NB4 (cell line): ENCODE measurements at regions not wholly inside any gene's neighbourhood (a gene's known extent, or its start where the extent isn't known, plus 50 kb on each side); places are given as distances from the start of the nearest gene placed in this dataset.

Source experiments
- CTCF ChIP-seq: IDR thresholded peaks from one replicate; pipeline ENCODE4 v1.5.1; 2012; ENCODE audit warnings: low read depth, low read length
- MAX ChIP-seq: IDR thresholded peaks from 2 replicates; pipeline ENCODE4 v1.6.1; 2011; ENCODE audit warnings: low read depth, low read length
- MYC ChIP-seq: IDR thresholded peaks from 2 replicates; pipeline ENCODE4 v1.6.1; 2011; ENCODE audit warnings: low read depth, low read length
- POLR2A ChIP-seq: IDR thresholded peaks from 2 replicates; pipeline ENCODE4 v1.6.1; 2011; ENCODE audit warnings: mild to moderate bottlenecking; ENCODE audit not compliant: insufficient read length; ENCODE audit errors: extremely low read depth

GRCh38 chr20:24368253-24368652, 101.2 kb upstream of the SYNDIG1 start:
- TF ChIP-seq CTCF: no peak
- TF ChIP-seq POLR2A: no peak
- no peak for TF ChIP-seq MYC
- TF ChIP-seq MAX: no peak
